Hepatocyte (in vitro differentiated cells): ENCODE measurements at regions not wholly inside any gene's neighbourhood (a gene's known extent, or its start where the extent isn't known, plus 50 kb on each side); places are given as distances from the start of the nearest gene placed in this dataset.

Source experiments
- EZH2 ChIP-seq: fragments of 200-600 bp; sonication (generic); IDR thresholded peaks from 2 replicates; pipeline ENCODE4 v1.6.1; 2016; ENCODE audit warnings: antibody characterized with exemption, mild to moderate bottlenecking, borderline replicate concordance
- TF ChIP-seq, protein P1 (sequence below): fragments of 200-600 bp; sonication (generic); IDR thresholded peaks from 2 replicates; pipeline ENCODE4 v1.5.1; 2016; ENCODE audit warnings: antibody characterized with exemption, mild to moderate bottlenecking; ENCODE audit not compliant: poor library complexity

GRCh38 chr21:19522381-19522780 lies 1118.8 kb upstream of the TMPRSS15 start:
- TF ChIP-seq, protein P1, sequence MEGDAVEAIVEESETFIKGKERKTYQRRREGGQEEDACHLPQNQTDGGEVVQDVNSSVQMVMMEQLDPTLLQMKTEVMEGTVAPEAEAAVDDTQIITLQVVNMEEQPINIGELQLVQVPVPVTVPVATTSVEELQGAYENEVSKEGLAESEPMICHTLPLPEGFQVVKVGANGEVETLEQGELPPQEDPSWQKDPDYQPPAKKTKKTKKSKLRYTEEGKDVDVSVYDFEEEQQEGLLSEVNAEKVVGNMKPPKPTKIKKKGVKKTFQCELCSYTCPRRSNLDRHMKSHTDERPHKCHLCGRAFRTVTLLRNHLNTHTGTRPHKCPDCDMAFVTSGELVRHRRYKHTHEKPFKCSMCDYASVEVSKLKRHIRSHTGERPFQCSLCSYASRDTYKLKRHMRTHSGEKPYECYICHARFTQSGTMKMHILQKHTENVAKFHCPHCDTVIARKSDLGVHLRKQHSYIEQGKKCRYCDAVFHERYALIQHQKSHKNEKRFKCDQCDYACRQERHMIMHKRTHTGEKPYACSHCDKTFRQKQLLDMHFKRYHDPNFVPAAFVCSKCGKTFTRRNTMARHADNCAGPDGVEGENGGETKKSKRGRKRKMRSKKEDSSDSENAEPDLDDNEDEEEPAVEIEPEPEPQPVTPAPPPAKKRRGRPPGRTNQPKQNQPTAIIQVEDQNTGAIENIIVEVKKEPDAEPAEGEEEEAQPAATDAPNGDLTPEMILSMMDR: no peak
- no peak for TF ChIP-seq EZH2
